HG03469 (cell line): ENCODE measurements at regions not wholly inside any gene's neighbourhood (a gene's known extent, or its start where the extent isn't known, plus 50 kb on each side); places are given as distances from the start of the nearest gene placed in this dataset.

ENCODE experiments used
- ATAC-seq: cut with Tn5 transposase; IDR thresholded peaks from one replicate; pipeline ENCODE4 v1.9.1; 2021; ENCODE audit warnings: mild to moderate bottlenecking, moderate library complexity, moderate number of reproducible peaks; ENCODE audit not compliant: unreplicated experiment

DNA sequence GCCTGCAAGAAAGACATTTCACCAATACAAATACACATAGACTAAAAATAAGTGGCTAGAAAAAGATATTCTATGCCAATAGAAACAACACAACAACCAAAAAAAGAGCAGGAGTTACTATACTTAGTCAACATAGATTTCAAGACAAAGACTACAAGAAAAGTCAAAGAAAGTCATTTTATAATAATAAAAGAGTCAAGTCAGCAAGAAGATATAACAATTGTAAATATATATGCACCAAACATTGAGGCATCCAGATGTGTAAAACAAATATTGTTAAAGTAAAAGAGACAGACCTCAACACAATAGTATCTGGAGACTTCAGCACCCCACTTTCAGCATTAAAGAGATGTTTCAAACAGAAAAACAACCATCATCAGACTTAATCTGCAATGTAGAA, 104.6 kb downstream of the AMY1C start:
- ATAC-seq = no peak

DNA sequence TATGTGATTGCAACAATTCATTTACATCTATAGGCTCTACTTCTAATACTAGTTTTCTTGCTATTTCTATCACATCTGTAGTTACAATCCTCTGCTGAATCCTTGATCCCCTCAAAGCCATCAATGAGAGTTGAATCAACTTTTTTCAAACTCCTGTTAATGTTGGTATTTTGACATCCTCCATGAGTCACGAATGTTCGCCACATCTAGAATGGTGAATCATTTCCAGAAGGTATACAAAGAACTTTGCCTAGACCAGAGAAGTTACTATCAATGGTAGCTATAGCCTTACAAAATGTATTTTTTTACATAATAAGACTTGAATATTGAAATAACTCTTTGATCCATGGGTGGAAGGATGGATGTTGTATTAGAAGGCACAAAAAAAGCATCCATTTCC, 110.0 kb downstream of the AMY1C start:
- ATAC-seq = no peak

DNA sequence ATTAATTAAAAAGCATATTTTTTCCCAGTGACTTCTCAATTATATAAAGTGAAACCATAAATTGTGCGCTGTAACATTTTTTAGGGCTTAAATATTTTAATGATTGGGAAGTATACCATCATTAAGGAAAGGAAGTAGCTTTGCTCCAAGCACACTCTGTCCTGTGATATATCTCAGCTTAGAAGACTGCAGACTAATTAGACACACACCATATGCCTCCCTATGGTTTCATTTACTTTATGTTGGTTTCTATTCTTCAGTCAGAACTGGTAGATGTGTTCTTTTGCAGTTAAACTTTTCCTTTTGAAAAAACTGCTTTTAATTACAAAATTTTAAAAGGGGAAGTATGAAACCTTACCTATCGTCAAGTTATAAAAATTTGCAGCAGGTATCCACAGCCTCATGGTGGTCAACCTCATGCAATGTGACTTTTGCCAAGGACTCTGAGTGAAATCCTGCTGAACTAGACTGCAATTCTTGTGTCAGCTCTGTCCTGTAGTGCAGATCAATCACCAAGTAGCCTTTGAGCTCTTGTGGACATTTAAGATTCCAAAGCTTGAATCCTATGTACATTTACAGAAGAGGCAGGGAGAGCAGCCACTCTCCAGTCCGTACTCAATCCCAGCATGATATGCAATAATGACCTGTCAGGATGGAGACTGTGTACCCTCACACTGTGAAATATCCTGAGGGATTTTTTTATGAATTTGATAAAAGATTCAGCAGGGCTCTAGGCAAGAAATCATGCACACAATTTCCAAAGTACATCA, 149.1 kb downstream of the AMY1C start:
- no peak for ATAC-seq

DNA sequence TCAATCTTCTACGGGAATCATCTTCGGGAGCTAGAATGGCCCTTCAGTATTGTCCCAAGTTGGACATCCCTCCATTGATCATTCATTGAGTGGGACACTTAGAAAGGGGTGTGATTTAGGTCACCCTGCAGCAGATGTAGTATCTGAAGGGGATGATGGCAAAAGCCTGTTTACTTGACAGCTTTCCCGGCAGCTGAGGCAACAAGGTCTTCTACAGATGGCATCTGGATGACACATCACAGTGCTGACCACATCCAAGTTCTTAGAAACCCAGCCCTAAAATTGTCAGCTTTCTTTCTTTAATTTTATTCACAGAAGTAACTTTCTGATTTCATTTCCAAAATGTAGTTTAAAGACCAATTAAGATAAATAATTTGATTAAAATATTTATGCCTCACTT, 150.3 kb downstream of the AMY1C start:
- no peak for ATAC-seq

DNA sequence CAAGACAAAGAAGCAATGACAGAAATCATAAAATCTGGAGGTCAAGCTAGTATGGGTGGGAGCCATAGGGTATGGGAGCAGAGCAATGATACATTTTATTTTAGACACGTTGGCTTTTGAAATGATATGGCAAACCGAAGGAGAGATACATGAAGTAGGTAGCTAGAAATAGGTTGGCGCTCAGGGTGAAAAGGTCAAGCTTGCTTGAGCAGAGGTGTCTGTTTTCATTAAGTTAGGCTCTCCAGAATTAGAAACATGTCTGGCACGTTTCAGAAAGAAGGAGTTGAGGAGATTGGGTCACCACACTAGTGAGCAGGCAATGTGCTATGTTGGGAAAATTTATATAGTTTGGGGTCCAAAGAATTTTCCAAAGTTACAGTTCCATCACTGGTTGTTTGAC, 151.4 kb downstream of the AMY1C start:
- no peak for ATAC-seq

DNA sequence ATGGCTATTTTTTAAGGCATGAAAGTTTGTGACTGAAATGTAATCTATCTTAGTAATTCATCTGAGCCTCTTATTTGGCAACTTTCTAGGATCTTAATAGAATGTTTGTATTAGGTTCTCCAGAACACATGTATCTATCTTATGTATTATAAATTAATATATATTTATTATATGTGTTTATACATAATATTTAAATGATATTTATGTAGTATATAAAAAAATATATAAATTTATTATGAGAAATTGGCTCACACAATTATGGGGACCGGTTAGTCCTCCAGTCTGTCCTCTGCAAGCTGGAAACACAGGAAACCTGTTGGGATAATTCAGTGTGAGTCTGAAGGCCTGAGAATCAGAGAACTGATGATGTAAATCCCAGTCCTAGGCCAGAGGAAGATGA, 155.7 kb downstream of the AMY1C start:
- no peak for ATAC-seq

DNA sequence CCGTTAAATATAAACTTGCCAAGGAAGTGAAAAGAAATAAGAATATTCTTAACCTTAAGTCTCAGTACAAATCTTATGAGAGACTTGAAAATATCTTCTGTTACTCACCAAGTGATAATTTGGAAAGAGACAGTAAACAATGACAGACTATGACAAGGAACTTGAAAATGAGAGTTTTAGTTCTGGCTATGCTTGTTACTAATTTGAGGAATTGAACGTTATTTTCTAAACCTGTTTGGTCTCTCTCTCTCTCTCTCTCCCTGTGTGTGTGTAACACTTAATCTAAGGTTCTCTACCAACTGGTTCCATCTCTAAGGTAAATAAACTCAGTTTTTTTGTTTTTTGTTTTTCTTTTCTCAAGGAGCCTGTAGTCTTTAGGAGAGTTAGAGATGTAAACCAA, 161.8 kb downstream of the AMY1C start:
- ATAC-seq = no peak

DNA sequence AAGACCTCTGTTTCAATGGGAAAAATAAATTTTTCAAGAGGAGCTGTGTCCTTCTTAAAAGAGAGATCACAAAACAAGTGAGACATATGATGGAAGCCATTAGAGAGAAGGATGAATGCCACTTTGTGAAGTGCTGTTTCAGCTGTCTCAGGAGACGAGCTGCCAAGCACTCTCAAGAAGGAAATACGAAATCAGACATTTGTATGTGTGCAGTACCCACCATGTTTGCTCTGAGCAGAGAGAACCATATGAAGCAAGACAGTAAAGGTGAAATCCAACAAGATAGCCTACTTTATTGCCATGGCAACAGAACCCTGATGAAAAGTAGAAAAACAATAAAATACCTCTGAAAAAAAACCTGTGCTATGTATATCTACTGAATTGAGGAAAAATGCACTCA, 168.1 kb downstream of the AMY1C start:
- ATAC-seq = no peak

DNA sequence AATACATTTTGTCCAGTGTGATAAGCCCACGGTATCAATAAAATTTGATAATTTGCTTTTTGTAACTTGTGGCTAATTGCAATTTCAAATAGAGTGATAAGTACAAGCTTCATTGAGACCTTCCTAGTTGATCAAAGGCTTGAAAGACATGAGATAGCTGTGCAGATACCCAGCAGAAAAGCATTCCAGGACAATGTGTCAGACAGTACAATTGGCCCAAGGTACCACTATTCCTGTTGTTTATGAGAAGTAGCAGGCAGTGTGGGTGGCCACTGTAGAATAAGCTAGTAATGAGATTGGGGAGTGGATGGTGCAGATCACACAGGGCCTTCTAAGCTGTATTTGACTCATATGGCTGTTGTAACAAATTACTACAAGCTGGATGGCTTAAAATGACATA, 182.2 kb downstream of the AMY1C start:
- ATAC-seq = no peak

DNA sequence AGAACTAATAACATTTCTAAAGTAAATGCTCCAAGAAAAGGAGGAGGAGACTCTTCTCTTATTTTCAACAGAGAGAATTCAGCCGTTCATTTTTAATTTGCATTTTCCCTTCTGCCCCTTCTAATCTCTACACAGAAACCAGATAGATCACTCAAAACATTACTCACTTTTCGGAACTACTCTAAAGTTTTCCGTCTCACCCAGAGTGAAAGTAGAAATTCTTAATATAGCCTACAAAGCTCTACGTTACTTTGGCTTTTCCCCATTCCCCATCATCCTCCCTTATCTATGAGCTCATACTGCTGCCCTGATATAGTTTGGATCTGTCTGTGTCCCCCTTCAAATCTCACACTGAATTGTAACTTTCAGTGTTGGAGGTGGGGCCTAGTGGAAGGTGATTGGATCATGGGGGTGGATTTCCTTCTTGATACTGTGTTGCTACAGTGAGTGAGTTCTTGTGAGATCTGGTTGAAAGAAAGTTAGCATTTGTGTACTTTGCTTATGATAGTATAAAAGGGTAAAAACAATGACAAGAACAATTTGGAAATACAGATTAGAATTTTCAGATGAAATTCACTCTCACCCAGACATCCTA, 188.2 kb downstream of the AMY1C start:
- ATAC-seq = peak; percentile 50

DNA sequence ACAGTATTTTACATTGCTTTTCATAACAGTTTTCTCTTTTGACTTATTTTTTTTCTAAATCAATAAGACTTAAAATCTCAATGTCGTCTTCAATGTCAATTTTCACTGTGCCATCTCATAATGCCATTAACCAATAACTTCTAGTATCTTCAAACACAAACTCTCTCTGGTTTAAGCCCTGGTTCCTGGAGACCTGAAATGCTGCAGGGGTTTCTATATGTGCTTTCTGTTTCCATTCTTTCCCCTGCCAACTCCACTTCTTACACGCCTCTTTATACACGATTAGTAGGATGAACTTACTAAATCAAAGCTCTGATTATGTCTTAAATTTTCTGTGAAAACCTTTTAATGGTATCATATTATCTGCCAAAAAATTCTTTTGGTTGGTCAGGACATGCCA, 191.4 kb downstream of the AMY1C start:
- ATAC-seq = no peak

DNA sequence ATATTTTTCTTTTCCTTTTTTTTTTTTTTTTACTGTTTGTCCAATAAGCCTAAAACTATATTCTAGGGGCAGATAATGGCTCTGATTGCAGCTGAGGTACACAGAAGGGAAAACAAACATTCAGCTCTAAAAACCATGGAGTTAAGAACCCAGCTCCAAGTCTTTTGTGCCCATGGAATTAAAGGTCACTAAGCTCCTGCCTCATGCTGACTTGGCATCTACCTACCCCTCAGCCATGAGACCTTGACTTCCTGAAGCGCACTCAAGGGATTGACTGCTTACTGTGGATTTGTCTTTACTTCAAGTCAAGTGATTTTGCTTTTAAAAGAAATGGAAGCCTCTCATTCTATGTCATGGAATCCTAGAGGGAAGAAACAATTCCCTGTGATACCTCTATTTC, 192.3 kb downstream of the AMY1C start:
- no peak for ATAC-seq

DNA sequence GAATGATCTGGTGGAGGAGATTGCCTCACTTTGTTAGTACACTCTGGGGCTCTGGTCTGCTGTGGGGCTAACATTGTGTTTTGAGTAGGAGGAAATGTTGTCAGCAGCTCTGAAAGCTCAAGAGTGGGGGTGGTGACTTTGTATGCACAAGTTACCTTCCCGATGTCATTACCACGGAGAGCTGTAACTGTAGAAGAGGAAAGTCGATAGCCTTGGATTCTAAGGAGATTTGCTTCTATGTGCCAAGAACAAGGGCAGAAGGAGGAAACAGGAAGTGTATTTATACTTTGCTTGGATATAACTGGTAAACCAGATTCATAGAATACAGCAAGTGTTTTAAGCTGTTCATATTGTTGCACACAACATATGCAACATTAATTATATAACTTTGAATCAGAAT, 196.1 kb downstream of the AMY1C start:
- no peak for ATAC-seq

DNA sequence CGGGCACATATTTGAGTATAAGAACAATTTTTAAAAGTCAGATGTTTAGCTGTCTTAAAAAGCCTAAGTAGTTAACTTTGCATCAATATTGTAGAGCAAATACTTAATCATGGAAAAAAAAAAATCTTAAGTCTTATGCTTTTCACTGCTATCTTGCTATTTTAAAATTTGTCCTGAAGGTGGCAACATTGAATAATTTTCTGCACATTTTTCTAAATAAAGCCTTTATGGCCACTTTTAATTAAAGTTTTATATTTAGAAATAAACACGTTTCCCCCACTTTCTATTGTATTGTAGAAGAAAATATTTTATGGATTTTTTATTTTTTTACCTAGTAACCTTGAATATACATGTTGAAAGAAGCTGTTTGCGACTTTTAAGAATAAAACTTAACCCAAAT, 198.8 kb downstream of the AMY1C start:
- ATAC-seq = no peak

DNA sequence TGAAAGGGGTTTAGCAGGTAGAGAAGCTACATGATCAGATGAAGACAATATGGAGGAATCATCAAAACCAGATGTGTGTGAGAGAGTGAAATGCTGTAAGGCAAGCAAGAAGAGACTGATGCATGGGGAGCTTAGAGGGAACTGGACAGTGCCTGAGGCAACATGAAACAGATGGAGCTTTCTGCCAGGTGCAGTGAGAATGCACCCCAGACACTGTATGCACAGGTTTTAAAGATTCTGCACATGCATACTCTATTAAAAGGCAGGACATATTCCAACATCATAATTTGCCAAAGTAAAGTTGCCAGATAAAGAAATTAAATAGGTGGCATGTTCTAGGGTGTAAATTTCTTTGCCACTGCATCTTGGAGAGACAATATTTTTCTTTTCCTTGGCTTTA, 200.1 kb downstream of the AMY1C start:
- ATAC-seq = no peak

DNA sequence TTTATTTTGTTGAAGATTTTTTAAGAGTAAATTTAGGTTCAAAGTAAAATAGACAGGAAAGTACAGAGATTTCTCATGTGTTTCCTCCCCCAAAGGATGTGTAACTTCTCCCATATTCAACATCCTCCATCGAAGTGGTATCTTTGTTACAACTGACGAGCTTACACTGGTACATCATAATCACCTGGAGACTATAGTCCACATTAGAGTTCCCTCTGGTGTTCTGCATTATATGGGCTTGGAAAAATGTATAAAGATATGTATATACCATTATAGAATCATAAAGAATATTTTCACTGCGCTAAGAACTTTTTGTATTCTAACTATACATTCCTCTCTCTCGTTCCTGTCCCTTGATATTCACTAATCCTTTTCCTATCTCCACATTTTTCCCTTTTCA, 203.7 kb downstream of the AMY1C start:
- no peak for ATAC-seq

DNA sequence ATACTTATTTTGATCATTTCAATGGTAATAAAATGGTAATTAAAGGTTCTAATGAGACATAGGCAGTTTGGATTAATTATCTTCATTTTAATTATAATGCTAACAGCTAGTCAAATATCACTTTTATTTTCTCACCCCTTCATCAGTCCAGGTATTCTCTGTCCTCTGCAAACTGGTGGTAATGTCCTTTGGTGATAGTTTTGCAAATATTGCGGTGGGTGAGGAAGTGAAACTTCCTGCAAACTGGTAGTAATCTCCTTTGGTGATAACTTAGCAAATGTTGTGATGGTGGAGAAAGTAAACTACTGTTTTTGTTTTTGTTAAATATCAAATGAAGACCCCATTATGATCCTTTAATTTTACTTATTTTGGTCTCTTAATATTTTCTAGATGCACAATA, 209.0 kb downstream of the AMY1C start:
- peak; percentile 91 for ATAC-seq

DNA sequence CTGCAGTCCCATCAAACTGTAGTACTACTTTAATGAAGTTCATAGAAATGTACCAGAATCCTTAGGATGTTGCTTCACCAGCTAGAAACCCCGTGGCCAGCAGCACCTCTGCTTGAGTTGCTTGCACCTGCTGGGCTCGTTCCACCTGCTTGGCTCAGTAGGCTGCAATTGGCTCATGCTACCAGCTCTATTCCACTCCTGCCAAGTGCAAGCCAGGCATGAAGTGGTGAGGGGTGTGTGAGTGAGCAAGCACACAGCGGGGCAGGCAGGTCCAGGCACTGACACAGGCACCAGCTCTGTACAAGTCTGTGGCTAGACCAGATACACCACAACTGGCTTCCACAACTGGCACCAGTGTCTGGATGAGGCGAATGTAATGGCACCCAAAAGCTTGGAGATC, 209.9 kb downstream of the AMY1C start:
- ATAC-seq = no peak

DNA sequence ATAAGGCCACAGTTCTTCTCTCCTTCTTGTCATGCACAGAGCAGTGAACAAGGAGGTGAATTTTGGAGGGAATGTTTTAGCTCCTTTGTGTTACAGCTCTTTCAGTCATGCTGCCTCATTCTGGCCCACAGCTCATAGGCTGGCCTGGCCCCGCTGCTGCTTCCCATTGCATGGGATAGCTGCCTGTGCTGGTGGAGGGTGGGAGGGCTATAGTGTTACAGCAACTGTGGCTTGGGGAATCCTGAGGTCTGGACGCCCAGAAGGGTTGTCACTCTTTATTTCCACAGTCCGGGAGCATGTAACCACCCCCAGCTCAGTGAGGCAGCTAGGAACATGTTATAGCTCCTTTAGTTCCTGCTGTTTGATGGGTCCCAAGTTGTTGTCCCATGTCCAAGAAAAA, 210.3 kb downstream of the AMY1C start:
- no peak for ATAC-seq

DNA sequence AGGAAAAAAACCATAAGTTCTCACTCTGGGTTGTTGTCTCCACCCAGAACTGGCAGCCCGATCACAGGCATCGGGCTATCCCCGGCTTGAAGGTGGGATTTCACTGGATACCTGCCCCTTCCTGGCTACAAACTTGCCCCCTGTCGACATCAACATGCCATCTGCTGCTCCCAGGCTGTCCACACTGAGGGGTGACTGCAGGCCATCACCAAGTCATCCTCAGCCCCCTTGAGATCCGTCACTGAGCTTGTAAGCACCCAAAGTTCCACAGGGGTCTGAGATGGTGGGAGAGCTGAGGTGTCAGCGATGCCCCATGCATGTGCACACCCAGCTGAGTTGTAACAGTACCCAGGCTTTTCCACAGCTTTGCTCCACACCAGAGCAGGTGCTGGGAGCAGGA, 211.0 kb downstream of the AMY1C start:
- no peak for ATAC-seq

DNA sequence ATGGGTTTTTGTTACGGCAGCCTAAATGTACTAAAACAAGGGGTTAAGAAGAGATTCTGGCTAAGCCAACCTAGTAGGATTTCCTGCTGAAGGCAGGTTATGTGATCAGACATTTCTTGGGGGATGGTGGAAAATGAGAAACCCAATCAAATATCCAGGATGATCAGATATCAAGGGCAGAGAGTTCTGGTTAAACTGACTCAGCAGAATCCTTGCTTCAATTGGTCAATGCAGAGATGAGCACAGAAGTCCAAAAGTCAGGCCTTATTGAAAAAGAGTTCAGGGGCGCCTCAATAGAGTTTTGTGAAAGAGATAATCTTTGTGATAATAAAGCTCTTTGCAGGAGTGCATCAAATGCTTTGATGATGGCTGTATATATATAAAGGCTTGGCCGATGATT, 237.1 kb downstream of the AMY1C start:
- no peak for ATAC-seq

DNA sequence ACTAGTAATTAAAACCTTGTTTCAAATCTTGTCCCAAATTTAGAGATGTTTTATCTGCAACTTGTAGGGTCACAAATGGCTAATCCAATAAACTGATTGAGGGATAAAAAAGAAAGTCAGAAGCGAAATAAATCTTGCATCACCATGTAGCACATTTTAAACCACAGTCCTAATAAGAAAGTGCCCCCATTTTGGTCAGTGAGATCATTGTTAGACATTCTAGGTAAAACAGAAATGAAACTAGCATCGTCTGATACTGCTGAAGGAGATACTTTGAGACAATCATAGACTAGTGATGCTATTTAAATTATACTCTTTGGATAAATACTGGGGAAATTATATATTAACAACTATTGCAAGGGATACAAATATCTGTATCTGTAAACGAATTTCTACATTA, 247.9 kb downstream of the AMY1C start:
- ATAC-seq = no peak
